ENCODE measurements at regions not wholly inside any gene's neighbourhood (a gene's known extent, or its start where the extent isn't known, plus 50 kb on each side); places are given as distances from the start of the nearest gene placed in this dataset.

- BruUV-seq (replicated peaks): no TSS peak
- dilution Hi-C loops (cut with MboI; ENCODE audit: extremely low pct_ligation_motif_present, low sequenced_read_pairs): no loop called here
- Histone ChIP-seq H3K9me3 (replicated peaks; ENCODE audit: control insufficient read depth, insufficient read depth, low read length) (peaks cover 10% of the 10 kb centered on the region), H3K36me3 (ENCODE audit: control insufficient read depth in 2 of 2, extremely low read depth in 1 of 2, insufficient read depth in 2 of 2, low read length in 2 of 2) (no peaks in the 10 kb centered on the region), H4K20me1 (replicated peaks; ENCODE audit: control insufficient read depth, extremely low read depth, insufficient read depth, low read length) (no peaks in the 10 kb centered on the region), H3K27me3 (ENCODE audit: control insufficient read depth in 2 of 2, insufficient read depth in 2 of 2, low read length in 2 of 2) (no peaks in the 10 kb centered on the region), H3K9ac (replicated peaks; ENCODE audit: extremely low read depth, insufficient read depth, low read length) (no peak overlapping the region), H3K9me1 (replicated peaks; ENCODE audit: control insufficient read depth, extremely low read depth, insufficient read depth, low read length) (no peaks in the 10 kb centered on the region), H3K27ac (ENCODE audit: insufficient read depth, low read depth, low read length) (no peak overlapping the region), H3K4me2 (ENCODE audit: insufficient read depth, low read length) (no peak overlapping the region), H3K79me2 (ENCODE audit: control insufficient read depth, insufficient read depth, low read length) (no peaks in the 10 kb centered on the region), H3K4me1 (ENCODE audit: control insufficient read depth, extremely low read depth, insufficient read depth, low read length) (no peaks in the 10 kb centered on the region), H3K4me3 (replicated peaks in 1 of 3; ENCODE audit: insufficient read depth in 1 of 3, low read depth in 1 of 3, low read length in 3 of 3) (no peak overlapping the region), H2AFZ (ENCODE audit: low read depth, low read length) (no peak overlapping the region)
- DNase-seq (ENCODE audit: low read depth, low spot score): no peak
- FAIRE-seq: no peak
- TF ChIP-seq FOS (IDR thresholded peaks at IDR 0.05; ENCODE audit: borderline replicate concordance, insufficient read depth, low read length): no peak
- TF ChIP-seq EZH2 (IDR thresholded peaks at IDR 0.05; ENCODE audit: borderline replicate concordance, low read depth, low read length, severe bottlenecking): no peak
- no peak for TF ChIP-seq MYC (IDR thresholded peaks at IDR 0.05; ENCODE audit: low read depth, low read length)
- ChIA-PET POLR2A (no interaction called here), CTCF (no interaction called here)
- intact Hi-C loops (cut with micrococcal nuclease): no loop called here
Observed at GRCh38 chr13:47287291-47287751, 390.5 kb upstream of the HTR2A start.

- no peak for TF ChIP-seq CTCF (IDR thresholded peaks at IDR 0.05; ENCODE audit: extremely low read depth in 1 of 2, insufficient read depth in 1 of 2, low read depth in 1 of 2, low read length in 2 of 2)
- TF ChIP-seq GATA2 (IDR thresholded peaks at IDR 0.05; ENCODE audit: insufficient read depth, insufficient read length, low read depth, low read length): no peak
- no peak for TF ChIP-seq JUN (IDR thresholded peaks at IDR 0.05; ENCODE audit: borderline replicate concordance, insufficient read depth, insufficient read length, low read depth)
- no peak for TF ChIP-seq EZH2 (IDR thresholded peaks at IDR 0.05; ENCODE audit: borderline replicate concordance, low read depth, low read length, severe bottlenecking)
- TF ChIP-seq FOS (IDR thresholded peaks at IDR 0.05; ENCODE audit: borderline replicate concordance, insufficient read depth, low read length): no peak
- no peak for TF ChIP-seq POLR2A (IDR thresholded peaks at IDR 0.05; ENCODE audit: low read depth, low read length)
- no peak for TF ChIP-seq MAX (IDR thresholded peaks at IDR 0.05; ENCODE audit: insufficient read depth, insufficient read length)
- TF ChIP-seq POLR2AphosphoS5 (IDR thresholded peaks at IDR 0.05; ENCODE audit: insufficient read depth, low read depth, low read length): no peak
- Histone ChIP-seq H3K27ac (ENCODE audit: insufficient read depth, low read depth, low read length) (no peak overlapping the region), H3K4me2 (ENCODE audit: insufficient read depth, low read length) (no peak overlapping the region), H4K20me1 (replicated peaks; ENCODE audit: control insufficient read depth, extremely low read depth, insufficient read depth, low read length) (no peaks in the 10 kb centered on the region), H3K27me3 (ENCODE audit: control insufficient read depth in 2 of 2, insufficient read depth in 2 of 2, low read length in 2 of 2) (no peaks in the 10 kb centered on the region), H3K4me3 (replicated peaks in 1 of 3; ENCODE audit: insufficient read depth in 1 of 3, low read depth in 1 of 3, low read length in 3 of 3) (no peak overlapping the region), H3K9me1 (replicated peaks; ENCODE audit: control insufficient read depth, extremely low read depth, insufficient read depth, low read length) (no peaks in the 10 kb centered on the region), H3K36me3 (ENCODE audit: control insufficient read depth in 2 of 2, extremely low read depth in 1 of 2, insufficient read depth in 2 of 2, low read length in 2 of 2) (no peaks in the 10 kb centered on the region), H2AFZ (ENCODE audit: low read depth, low read length) (no peak overlapping the region), H3K9ac (replicated peaks; ENCODE audit: extremely low read depth, insufficient read depth, low read length) (no peak overlapping the region), H3K4me1 (ENCODE audit: control insufficient read depth, extremely low read depth, insufficient read depth, low read length) (no peaks in the 10 kb centered on the region), H3K79me2 (ENCODE audit: control insufficient read depth, insufficient read depth, low read length) (no peaks in the 10 kb centered on the region), H3K9me3 (replicated peaks; ENCODE audit: control insufficient read depth, insufficient read depth, low read length) (peaks cover 2% of the 10 kb centered on the region)
- ChIA-PET CTCF (no interaction called here), POLR2A (no interaction called here)
- dilution Hi-C loops (cut with MboI; ENCODE audit: extremely low pct_ligation_motif_present, low sequenced_read_pairs): no loop called here
- intact Hi-C loops (cut with micrococcal nuclease): no loop called here
- no TSS peak for BruUV-seq (replicated peaks)
- FAIRE-seq: no peak
- DNase-seq (ENCODE audit: low read depth, low spot score): no peak
Observed at GRCh38 chr13:47281991-47282390, 385.1 kb upstream of the HTR2A start.
